HCT116 (cell line): ENCODE measurements at regions not wholly inside any gene's neighbourhood (a gene's known extent, or its start where the extent isn't known, plus 50 kb on each side); places are given as distances from the start of the nearest gene placed in this dataset.

ENCODE experiments used
- ATAC-seq: fragments of 200-7000 bp; cut with Tn5 transposase; 2 replicates; pipeline ENCODE4 v1.9.1; 2020; ENCODE audit warnings: mild to moderate bottlenecking, moderate library complexity
- BruUV-seq: library from RNA; stranded (reverse); fragments of 400-500 nt; replicated peaks from 2 replicates; lab custom pipeline; 2021; lab: Mats Ljungman, UMichigan
- CTCF ChIA-PET: fragments of 300-600 bp; sonication (Branson Sonifier 250); formaldehyde crosslinking; loops from one replicate; lab custom pipeline; 2021; ENCODE audit warnings: antibody characterized with exemption; lab: Charles Lee
- POLR2A ChIA-PET: fragments of 300-600, 350-600 bp; sonication (Branson Sonifier 250); formaldehyde crosslinking; loops from one replicate; lab custom pipeline; 2021; ENCODE audit warnings: antibody characterized with exemption; lab: Charles Lee
- RAD21 ChIA-PET, 2 experiments: fragments of 300-600 bp; sonication (Branson Sonifier 250); formaldehyde crosslinking; loops; one replicate each; lab custom pipeline; 2023; ENCODE audit warnings: low total read pairs in 2 of 2; ENCODE audit not compliant: uncharacterized antibody in 2 of 2, unreplicated experiment in 2 of 2, low non-redundant PET in 1 of 2; lab: Charles Lee
- DNase-seq: peaks from one replicate; pipeline ENCODE4 v3.0.0-alpha.2; 2010; ENCODE audit warnings: low read depth, low spot score
- H2AFZ ChIP-seq: fragments of 200-600 bp; shearing (Covaris generic), sonication (generic); 2 replicates; pipeline ENCODE4 v1.6.1; 2017; ENCODE audit warnings: low read depth, mixed run types, mixed read lengths, antibody characterized with exemption, low read length; ENCODE audit not compliant: poor library complexity, severe bottlenecking
- H3K27ac ChIP-seq: 2 replicates; pipeline ENCODE4 v1.5.1; 2012; ENCODE audit warnings: low read depth, low read length
- H3K27me3 ChIP-seq: fragments of 200-600 bp; sonication (generic); 2 replicates; pipeline ENCODE4 v1.6.1; 2016; ENCODE audit warnings: mixed run types, low read length, mixed read lengths; ENCODE audit not compliant: insufficient read depth
- H3K36me3 ChIP-seq, 2 experiments: fragments of 200-500 bp in 1 of 2; fragments of 200-600 bp in 1 of 2; sonication (Bioruptor generic) in 1 of 2; sonication (generic) in 1 of 2; 2 replicates each; pipeline versions ENCODE4 v1.5.1 to v1.6.1; 2014 to 2016; ENCODE audit warnings: low read length in 2 of 2, inconsistent platforms in 1 of 2, mixed read lengths in 1 of 2, mixed run types in 1 of 2; ENCODE audit not compliant: insufficient read depth in 2 of 2, control insufficient read depth in 1 of 2
- H3K4me1 ChIP-seq, 2 experiments: fragments of 200-600 bp in 1 of 2; sonication (generic) in 1 of 2; 2 replicates each; pipeline versions ENCODE4 v1.5.1 to v1.6.1; 2012 to 2017; ENCODE audit warnings: low read length in 2 of 2, inconsistent platforms in 1 of 2, mild to moderate bottlenecking in 1 of 2, mixed read lengths in 1 of 2, mixed run types in 1 of 2, moderate library complexity in 1 of 2; ENCODE audit not compliant: insufficient read depth in 2 of 2, control insufficient read depth in 1 of 2
- H3K4me2 ChIP-seq: fragments of 200-600 bp; sonication (generic); 2 replicates; pipeline ENCODE4 v1.6.1; 2017; ENCODE audit warnings: mixed run types, low read length, mixed read lengths
- H3K4me3 ChIP-seq, 2 experiments: fragments of 200-600 bp in 1 of 2; sonication (generic) in 1 of 2; replicated peaks in 1 of 2; 2 replicates each; pipeline ENCODE4 v1.5.1; 2011 to 2016; ENCODE audit warnings: low read length in 2 of 2, control low read depth in 1 of 2, low read depth in 1 of 2, mild to moderate bottlenecking in 1 of 2, mixed read lengths in 1 of 2, mixed run types in 1 of 2
- H3K79me2 ChIP-seq: fragments of 200-600 bp; sonication (generic); 2 replicates; pipeline ENCODE4 v1.6.1; 2017; ENCODE audit warnings: mild to moderate bottlenecking, mixed run types, low read length, moderate library complexity, mixed read lengths; ENCODE audit not compliant: insufficient read depth
- H3K9ac ChIP-seq: fragments of 200-600 bp; sonication (generic); 2 replicates; pipeline ENCODE4 v1.6.1; 2016; ENCODE audit warnings: low read length, mixed read lengths
- H3K9me2 ChIP-seq: fragments of 200-600 bp; sonication (generic), shearing (Covaris generic); 2 replicates; pipeline ENCODE4 v1.6.1; 2017; ENCODE audit warnings: mixed run types, mild to moderate bottlenecking, moderate library complexity; ENCODE audit not compliant: insufficient read depth
- H3K9me3 ChIP-seq, 2 experiments: fragments of 200-500 bp in 1 of 2; fragments of 200-600 bp in 1 of 2; sonication (Bioruptor generic) in 1 of 2; sonication (generic) in 1 of 2; 2 replicates each; pipeline ENCODE4 v1.6.1; 2014 to 2017; ENCODE audit warnings: low read length in 2 of 2, mixed read lengths in 2 of 2, inconsistent platforms in 1 of 2, low read depth in 1 of 2, mild to moderate bottlenecking in 1 of 2, mixed run types in 1 of 2, moderate library complexity in 1 of 2; ENCODE audit not compliant: control insufficient read depth in 1 of 2, insufficient read depth in 1 of 2
- H4K20me1 ChIP-seq: fragments of 200-600 bp; sonication (generic), shearing (Covaris generic); 2 replicates; pipeline ENCODE4 v1.6.1; 2017; ENCODE audit warnings: mixed run types, mild to moderate bottlenecking, moderate library complexity; ENCODE audit not compliant: insufficient read depth
- CBX3 ChIP-seq: IDR thresholded peaks from 2 replicates; pipeline ENCODE4 v1.6.1; 2012; ENCODE audit warnings: low read depth
- CEBPB ChIP-seq: IDR thresholded peaks from 2 replicates; pipeline ENCODE4 v1.6.1; 2012; ENCODE audit warnings: low read depth
- CTCF ChIP-seq, 3 experiments: fragments of 200-600 bp in 1 of 3; sonication (generic) in 1 of 3; IDR thresholded peaks in 2 of 3; conservative IDR thresholded peaks in 1 of 3; 2 replicates each; pipeline ENCODE4 v1.5.1; 2012 to 2017; ENCODE audit warnings: low read depth in 2 of 3, low read length in 2 of 3, antibody characterized with exemption in 1 of 3, borderline replicate concordance in 1 of 3, control low read depth in 1 of 3, mild to moderate bottlenecking in 1 of 3, mixed read lengths in 1 of 3, mixed run types in 1 of 3, moderate library complexity in 1 of 3; ENCODE audit not compliant: insufficient read depth in 1 of 3
- EGR1 ChIP-seq: IDR thresholded peaks from 2 replicates; pipeline ENCODE4 v1.6.1; 2012; ENCODE audit warnings: low read depth
- EZH2 ChIP-seq: fragments of 200-600 bp; sonication (generic); IDR thresholded peaks from 2 replicates; pipeline ENCODE4 v1.6.1; 2017; ENCODE audit warnings: antibody characterized with exemption, mixed run types
- EZH2phosphoT487 ChIP-seq: fragments of 200-600 bp; IDR thresholded peaks from 2 replicates; pipeline ENCODE4 v1.6.1; 2018; ENCODE audit warnings: antibody characterized with exemption, borderline replicate concordance
- POLR2A ChIP-seq: IDR thresholded peaks from 2 replicates; pipeline ENCODE4 v1.7.0; 2011; ENCODE audit warnings: borderline replicate concordance; ENCODE audit not compliant: insufficient read depth, insufficient read length; ENCODE audit errors: extremely low read depth
- POLR2AphosphoS5 ChIP-seq: IDR thresholded peaks from 2 replicates; pipeline ENCODE4 v1.6.1; 2011; ENCODE audit warnings: mild to moderate bottlenecking, low read depth, low read length, moderate library complexity
- SIN3A ChIP-seq: IDR thresholded peaks from 2 replicates; pipeline ENCODE4 v1.6.1; 2012; ENCODE audit warnings: low read depth
- SP1 ChIP-seq: IDR thresholded peaks from 2 replicates; pipeline ENCODE4 v1.6.1; 2012; ENCODE audit warnings: low read depth
- SRF ChIP-seq: IDR thresholded peaks from 2 replicates; pipeline ENCODE4 v1.6.1; 2012; ENCODE audit warnings: low read depth
- TCF7L2 ChIP-seq: IDR thresholded peaks from 2 replicates; pipeline ENCODE4 v1.7.0; 2011; ENCODE audit warnings: borderline replicate concordance, inconsistent platforms; ENCODE audit not compliant: insufficient read depth, insufficient read length; ENCODE audit errors: extremely low read depth
- YY1 ChIP-seq: IDR thresholded peaks from 2 replicates; pipeline ENCODE4 v1.6.1; 2011; ENCODE audit warnings: low read length, low read depth, moderate library complexity, mild to moderate bottlenecking; ENCODE audit not compliant: insufficient replicate concordance; ENCODE audit errors: extremely low read depth
- ZBTB33 ChIP-seq: IDR thresholded peaks from 2 replicates; pipeline ENCODE4 v1.6.1; 2011; ENCODE audit warnings: mild to moderate bottlenecking, low read length, moderate library complexity; ENCODE audit not compliant: insufficient replicate concordance; ENCODE audit errors: extremely low read depth
- ZNF274 ChIP-seq: fragments of 200-500 bp; sonication (Bioruptor generic); IDR thresholded peaks from 2 replicates; pipeline ENCODE4 v1.6.1; 2014; ENCODE audit warnings: mild to moderate bottlenecking, low read depth, low read length, inconsistent platforms
- intact Hi-C: fragments of 100-400 bp; cut with micrococcal nuclease; formaldehyde crosslinking; loops from 2 replicates; pipeline ENCODE4 v1.10.0; 2022
- TF ChIP-seq, protein P1 (sequence below): IDR thresholded peaks from 2 replicates; pipeline ENCODE4 v1.6.1; 2012; ENCODE audit warnings: low read depth
- TF ChIP-seq, protein P2 (sequence below): IDR thresholded peaks from 2 replicates; pipeline ENCODE4 v1.6.1; 2012

- no TSS peak for BruUV-seq
- ChIA-PET RAD21 (no interaction called here), POLR2A (no interaction called here), CTCF (no interaction called here)
- H3K9ac ChIP-seq, result no peak overlapping the region
- no peak overlapping the region for H3K27ac ChIP-seq
- ATAC-seq (no peak), DNase-seq (no peak)
- H3K79me2 ChIP-seq, result no peaks in the 10 kb centered on the region
- no peaks in the 10 kb centered on the region for H3K4me1 ChIP-seq
- no peak overlapping the region for H3K4me2 ChIP-seq
- no peaks in the 10 kb centered on the region for H3K36me3 ChIP-seq
- H3K9me3 ChIP-seq, result no peaks in the 10 kb centered on the region
- peaks cover 31% of the 10 kb centered on the region for H3K27me3 ChIP-seq
- intact Hi-C loops, result no loop called here
- no peaks in the 10 kb centered on the region for H3K9me2 ChIP-seq
- H3K4me3 ChIP-seq, result no peak overlapping the region
- no peaks in the 10 kb centered on the region for H4K20me1 ChIP-seq
- H2AFZ ChIP-seq, result no peak overlapping the region
- TF ChIP-seq SRF (no peak), EZH2 (no peak), CTCF (IDR thresholded peaks at IDR 0.05 in 2 of 3, conservative IDR thresholded peaks at IDR 0.05 in 1 of 3; ENCODE audit: borderline replicate concordance in 1 of 3, insufficient read depth in 1 of 3, low read depth in 2 of 3, low read length in 2 of 3) (no peak), SIN3A (no peak), POLR2A (no peak), TCF7L2 (no peak), ZBTB33 (no peak), CEBPB (no peak), EZH2phosphoT487 (no peak), POLR2AphosphoS5 (no peak), YY1 (no peak), EGR1 (no peak), SP1 (no peak), CBX3 (no peak), ZNF274 (no peak)
- TF ChIP-seq, protein P1, sequence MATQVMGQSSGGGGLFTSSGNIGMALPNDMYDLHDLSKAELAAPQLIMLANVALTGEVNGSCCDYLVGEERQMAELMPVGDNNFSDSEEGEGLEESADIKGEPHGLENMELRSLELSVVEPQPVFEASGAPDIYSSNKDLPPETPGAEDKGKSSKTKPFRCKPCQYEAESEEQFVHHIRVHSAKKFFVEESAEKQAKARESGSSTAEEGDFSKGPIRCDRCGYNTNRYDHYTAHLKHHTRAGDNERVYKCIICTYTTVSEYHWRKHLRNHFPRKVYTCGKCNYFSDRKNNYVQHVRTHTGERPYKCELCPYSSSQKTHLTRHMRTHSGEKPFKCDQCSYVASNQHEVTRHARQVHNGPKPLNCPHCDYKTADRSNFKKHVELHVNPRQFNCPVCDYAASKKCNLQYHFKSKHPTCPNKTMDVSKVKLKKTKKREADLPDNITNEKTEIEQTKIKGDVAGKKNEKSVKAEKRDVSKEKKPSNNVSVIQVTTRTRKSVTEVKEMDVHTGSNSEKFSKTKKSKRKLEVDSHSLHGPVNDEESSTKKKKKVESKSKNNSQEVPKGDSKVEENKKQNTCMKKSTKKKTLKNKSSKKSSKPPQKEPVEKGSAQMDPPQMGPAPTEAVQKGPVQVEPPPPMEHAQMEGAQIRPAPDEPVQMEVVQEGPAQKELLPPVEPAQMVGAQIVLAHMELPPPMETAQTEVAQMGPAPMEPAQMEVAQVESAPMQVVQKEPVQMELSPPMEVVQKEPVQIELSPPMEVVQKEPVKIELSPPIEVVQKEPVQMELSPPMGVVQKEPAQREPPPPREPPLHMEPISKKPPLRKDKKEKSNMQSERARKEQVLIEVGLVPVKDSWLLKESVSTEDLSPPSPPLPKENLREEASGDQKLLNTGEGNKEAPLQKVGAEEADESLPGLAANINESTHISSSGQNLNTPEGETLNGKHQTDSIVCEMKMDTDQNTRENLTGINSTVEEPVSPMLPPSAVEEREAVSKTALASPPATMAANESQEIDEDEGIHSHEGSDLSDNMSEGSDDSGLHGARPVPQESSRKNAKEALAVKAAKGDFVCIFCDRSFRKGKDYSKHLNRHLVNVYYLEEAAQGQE, result no peak
- TF ChIP-seq, protein P2, sequence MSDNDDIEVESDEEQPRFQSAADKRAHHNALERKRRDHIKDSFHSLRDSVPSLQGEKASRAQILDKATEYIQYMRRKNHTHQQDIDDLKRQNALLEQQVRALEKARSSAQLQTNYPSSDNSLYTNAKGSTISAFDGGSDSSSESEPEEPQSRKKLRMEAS, result no peak
Observed at GRCh38 chr1:112316254-112316913, 79.6 kb upstream of the CTTNBP2NL start.
